Lower lobe of right lung (tissue), 2 donors: ENCODE measurements at regions not wholly inside any gene's neighbourhood (a gene's known extent, or its start where the extent isn't known, plus 50 kb on each side); places are given as distances from the start of the nearest gene placed in this dataset.

ENCODE experiments used
- ATAC-seq, 2 donors: fragments of 200-7000 bp; cut with Tn5 transposase; one replicate each; pipeline ENCODE4 v1.9.1; 2020 to 2022; ENCODE audit warnings: mild to moderate bottlenecking in 2 of 2, moderate library complexity in 2 of 2
- DNase-seq: peaks from one replicate; pipeline ENCODE4 v3.0.0-alpha.2; 2020
- H3K27ac ChIP-seq: fragments of 200-600 bp; one replicate; pipeline ENCODE4 v1.8.0; 2022
- H3K27me3 ChIP-seq: fragments of 200-600 bp; one replicate; pipeline ENCODE4 v1.8.0; 2022; ENCODE audit warnings: low read depth
- H3K36me3 ChIP-seq: fragments of 200-600 bp; one replicate; pipeline ENCODE4 v1.8.0; 2022; ENCODE audit warnings: mild to moderate bottlenecking
- H3K4me1 ChIP-seq: fragments of 200-600 bp; one replicate; pipeline ENCODE4 v1.8.0; 2022
- H3K4me3 ChIP-seq: fragments of 200-600 bp; one replicate; pipeline ENCODE4 v1.8.0; 2022; ENCODE audit warnings: mild to moderate bottlenecking
- H3K9me3 ChIP-seq: fragments of 200-600 bp; one replicate; pipeline ENCODE4 v1.8.0; 2022
- intact Hi-C: fragments of 100-400 bp; cut with DNase I; formaldehyde crosslinking; loops from one replicate; pipeline ENCODE4 v1.11.0; 2022
- TF ChIP-seq, protein P1 (sequence below): fragments of 200-600 bp; IDR thresholded peaks from one replicate; pipeline ENCODE4 v1.8.0; 2022; ENCODE audit warnings: antibody characterized with exemption, mild to moderate bottlenecking
- donor health status: DM: no; HTN: yes; CAD: no; lungs with severe emphysema.

GRCh38 chr2:129331638-129332037 is 647.8 kb upstream of the RAB6C start:
- Histone ChIP-seq H3K4me1 (no peaks in the 10 kb centered on the region), H3K36me3 (no peaks in the 10 kb centered on the region), H3K9me3 (no peaks in the 10 kb centered on the region), H3K27me3 (no peaks in the 10 kb centered on the region), H3K27ac (no peak overlapping the region), H3K4me3 (no peak overlapping the region)
- ATAC-seq: no peak
- DNase-seq: no peak
- intact Hi-C loops: no loop called here
- TF ChIP-seq, protein P1, sequence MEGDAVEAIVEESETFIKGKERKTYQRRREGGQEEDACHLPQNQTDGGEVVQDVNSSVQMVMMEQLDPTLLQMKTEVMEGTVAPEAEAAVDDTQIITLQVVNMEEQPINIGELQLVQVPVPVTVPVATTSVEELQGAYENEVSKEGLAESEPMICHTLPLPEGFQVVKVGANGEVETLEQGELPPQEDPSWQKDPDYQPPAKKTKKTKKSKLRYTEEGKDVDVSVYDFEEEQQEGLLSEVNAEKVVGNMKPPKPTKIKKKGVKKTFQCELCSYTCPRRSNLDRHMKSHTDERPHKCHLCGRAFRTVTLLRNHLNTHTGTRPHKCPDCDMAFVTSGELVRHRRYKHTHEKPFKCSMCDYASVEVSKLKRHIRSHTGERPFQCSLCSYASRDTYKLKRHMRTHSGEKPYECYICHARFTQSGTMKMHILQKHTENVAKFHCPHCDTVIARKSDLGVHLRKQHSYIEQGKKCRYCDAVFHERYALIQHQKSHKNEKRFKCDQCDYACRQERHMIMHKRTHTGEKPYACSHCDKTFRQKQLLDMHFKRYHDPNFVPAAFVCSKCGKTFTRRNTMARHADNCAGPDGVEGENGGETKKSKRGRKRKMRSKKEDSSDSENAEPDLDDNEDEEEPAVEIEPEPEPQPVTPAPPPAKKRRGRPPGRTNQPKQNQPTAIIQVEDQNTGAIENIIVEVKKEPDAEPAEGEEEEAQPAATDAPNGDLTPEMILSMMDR: no peak

GRCh38 chr2:129334128-129334527 is 645.3 kb upstream of the RAB6C start:
- Histone ChIP-seq H3K9me3 (no peaks in the 10 kb centered on the region), H3K4me1 (no peaks in the 10 kb centered on the region), H3K27ac (no peak overlapping the region), H3K36me3 (no peaks in the 10 kb centered on the region), H3K27me3 (no peaks in the 10 kb centered on the region), H3K4me3 (no peak overlapping the region)
- intact Hi-C loops: no loop called here
- ATAC-seq (no peak), DNase-seq (no peak)
- TF ChIP-seq, protein P1: no peak

DNA sequence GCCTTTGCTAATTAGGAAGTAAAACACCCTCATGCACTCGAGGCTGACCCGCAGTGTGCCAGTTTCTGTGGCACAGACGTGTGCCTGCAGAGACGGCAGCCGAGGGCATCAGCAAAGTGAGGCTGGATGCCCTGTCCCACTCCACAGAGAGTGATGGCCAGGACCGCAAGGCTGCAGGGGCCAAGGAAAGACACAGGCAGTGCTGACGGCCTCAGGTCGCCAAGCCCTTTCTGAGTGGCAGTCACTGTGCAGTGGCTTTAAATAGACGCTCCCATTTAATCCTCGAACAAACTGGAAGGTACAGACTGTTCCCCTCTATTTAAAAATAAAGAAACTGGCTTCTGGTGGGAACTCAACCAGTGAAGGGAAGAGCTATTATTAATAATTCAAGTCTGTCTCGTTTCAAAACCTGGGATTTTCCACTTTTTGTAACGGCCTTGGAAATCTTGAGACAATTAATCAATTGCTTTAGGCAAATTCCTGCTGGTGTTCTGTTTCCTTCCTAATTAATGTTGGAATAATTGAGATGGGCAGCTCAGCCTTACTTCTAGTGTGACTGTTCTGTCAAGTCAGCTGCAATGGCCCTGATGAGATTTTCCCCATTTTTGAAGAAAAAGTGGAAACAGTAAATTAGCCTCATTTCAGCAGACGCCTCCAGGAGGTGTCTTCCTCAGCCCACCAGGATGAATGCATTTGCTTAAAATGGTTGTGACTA is 644.6 kb upstream of the RAB6C start:
- DNase-seq: no peak
- ATAC-seq: no peak
- H3K4me3 ChIP-seq: no peak overlapping the region
- no peak overlapping the region for H3K27ac ChIP-seq
- no peaks in the 10 kb centered on the region for H3K27me3 ChIP-seq
- H3K36me3 ChIP-seq: no peaks in the 10 kb centered on the region
- H3K4me1 ChIP-seq: no peaks in the 10 kb centered on the region
- intact Hi-C loops: no loop called here
- TF ChIP-seq, protein P1: no peak
- no peaks in the 10 kb centered on the region for H3K9me3 ChIP-seq

GRCh38 chr2:129336276-129336675 is 643.2 kb upstream of the RAB6C start:
- TF ChIP-seq, protein P1: no peak
- Histone ChIP-seq H3K9me3 (no peaks in the 10 kb centered on the region), H3K36me3 (no peaks in the 10 kb centered on the region), H3K4me3 (no peak overlapping the region), H3K27me3 (no peaks in the 10 kb centered on the region), H3K27ac (no peak overlapping the region), H3K4me1 (no peaks in the 10 kb centered on the region)
- intact Hi-C loops: no loop called here
- DNase-seq: no peak
- ATAC-seq: no peak

DNA sequence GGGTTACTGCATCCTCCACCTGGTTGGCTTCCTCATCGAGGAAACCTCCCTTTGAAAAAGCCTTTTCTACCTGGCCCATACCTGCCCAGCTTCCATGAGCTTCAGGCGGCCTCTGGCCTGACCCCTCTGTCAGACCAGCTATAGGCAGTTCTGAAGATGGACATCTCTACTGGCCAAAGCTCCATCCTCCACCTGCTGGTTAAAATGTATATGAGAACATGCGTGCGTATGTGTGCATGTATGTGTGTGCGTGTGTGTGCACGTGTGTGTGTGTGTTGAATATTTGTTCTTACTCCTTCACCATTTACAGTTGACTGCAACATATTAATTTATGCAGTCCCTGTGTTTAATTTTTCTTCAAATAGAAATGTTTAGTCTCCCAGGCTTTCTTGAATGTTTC is 642.4 kb upstream of the RAB6C start:
- H3K27ac ChIP-seq: no peak overlapping the region
- no peaks in the 10 kb centered on the region for H3K9me3 ChIP-seq
- no peak for ATAC-seq
- no peaks in the 10 kb centered on the region for H3K27me3 ChIP-seq
- H3K4me3 ChIP-seq: no peak overlapping the region
- intact Hi-C loops: no loop called here
- no peaks in the 10 kb centered on the region for H3K36me3 ChIP-seq
- H3K4me1 ChIP-seq: no peaks in the 10 kb centered on the region
- TF ChIP-seq, protein P1: no peak
- DNase-seq: no peak
